SJCRH30 (cell line): ENCODE measurements at regions not wholly inside any gene's neighbourhood (a gene's known extent, or its start where the extent isn't known, plus 50 kb on each side); places are given as distances from the start of the nearest gene placed in this dataset.
A peak's percentile ranks its signal among the peaks of the same experiment; 100 is the strongest.

Source experiments
- DNase-seq, 2 experiments: peaks; one replicate each; pipeline ENCODE4 v3.0.0-alpha.2; 2015 to 2020
- H3K27ac ChIP-seq: fragments of 250-450 bp; sonication (Bioruptor Pico); 2 replicates; pipeline ENCODE4 v1.5.1; 2020; ENCODE audit warnings: mild to moderate bottlenecking, moderate library complexity
- H3K27me3 ChIP-seq: fragments of 250-450 bp; sonication (Bioruptor Pico); 2 replicates; pipeline ENCODE4 v1.5.1; 2020; ENCODE audit warnings: mild to moderate bottlenecking, moderate library complexity
- H3K36me3 ChIP-seq: fragments of 250-450 bp; sonication (Bioruptor Pico); 2 replicates; pipeline ENCODE4 v1.5.1; 2020; ENCODE audit warnings: mild to moderate bottlenecking, moderate library complexity
- H3K4me1 ChIP-seq: fragments of 250-450 bp; sonication (Bioruptor Pico); 2 replicates; pipeline ENCODE4 v1.5.1; 2020; ENCODE audit warnings: mild to moderate bottlenecking, moderate library complexity
- H3K4me3 ChIP-seq: fragments of 250-450 bp; sonication (Bioruptor Pico); 2 replicates; pipeline ENCODE4 v1.5.1; 2020; ENCODE audit warnings: mild to moderate bottlenecking, moderate library complexity
- H3K9me3 ChIP-seq: fragments of 250-450 bp; sonication (Bioruptor Pico); replicated peaks from 2 replicates; pipeline ENCODE4 v1.5.1; 2020; ENCODE audit warnings: mild to moderate bottlenecking, moderate library complexity

DNA sequence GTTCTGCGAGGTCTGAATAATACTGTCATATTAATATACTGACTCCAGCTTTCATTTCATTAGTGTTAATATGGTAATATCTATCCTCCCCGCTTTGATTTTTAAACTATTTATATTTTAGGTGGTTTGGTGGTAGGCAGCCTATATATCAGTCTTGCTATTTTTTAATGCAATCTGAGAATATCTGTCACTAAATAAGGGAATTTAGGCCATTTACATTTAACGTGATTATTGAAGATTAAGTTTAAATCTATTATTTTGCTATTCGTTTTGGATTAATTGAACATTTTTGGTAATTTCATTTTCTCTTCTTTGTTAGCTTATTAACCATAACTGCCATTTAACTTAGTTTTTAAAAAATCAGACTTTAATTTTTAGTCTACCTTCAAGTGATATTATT is 247.7 kb upstream of the PMFBP1 start:
- no peaks in the 10 kb centered on the region for H3K36me3 ChIP-seq
- no peak overlapping the region for H3K4me3 ChIP-seq
- no peaks in the 10 kb centered on the region for H3K9me3 ChIP-seq
- no peak for DNase-seq
- no peaks in the 10 kb centered on the region for H3K27me3 ChIP-seq
- H3K27ac ChIP-seq, result no peak overlapping the region
- no peaks in the 10 kb centered on the region for H3K4me1 ChIP-seq

GRCh38 chr16:72415379-72415778 is 243.4 kb upstream of the PMFBP1 start:
- Histone ChIP-seq H3K4me3 (no peak overlapping the region), H3K27me3 (no peaks in the 10 kb centered on the region), H3K27ac (no peak overlapping the region), H3K9me3 (no peaks in the 10 kb centered on the region), H3K36me3 (no peaks in the 10 kb centered on the region), H3K4me1 (no peaks in the 10 kb centered on the region)
- DNase-seq, result no peak

- Histone ChIP-seq H3K9me3 (no peaks in the 10 kb centered on the region), H3K27me3 (no peaks in the 10 kb centered on the region)
These were observed 238.5 kb upstream of the PMFBP1 start for GRCh38 chr16:72410492-72410891.

DNA sequence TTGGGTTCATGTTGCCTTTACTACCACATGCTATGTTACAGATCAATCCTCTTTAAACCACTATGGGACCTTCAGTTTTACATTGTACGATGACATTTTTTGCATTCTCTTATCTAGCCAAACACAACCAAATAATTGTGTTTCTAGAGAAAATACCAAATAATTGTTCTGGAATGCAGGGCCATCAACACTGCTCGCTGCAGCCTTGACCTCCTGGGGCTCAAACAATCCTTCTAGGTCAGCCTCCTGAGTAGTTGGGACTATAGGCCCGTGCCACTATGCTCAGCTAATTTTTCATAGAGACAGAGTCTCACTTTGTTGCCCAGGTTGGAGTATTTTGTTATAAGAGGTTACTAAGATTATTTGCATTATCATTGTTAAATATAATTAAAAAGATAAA is 237.5 kb upstream of the PMFBP1 start:
- H3K36me3 ChIP-seq, result no peaks in the 10 kb centered on the region
- no peaks in the 10 kb centered on the region for H3K27me3 ChIP-seq
- no peak overlapping the region for H3K27ac ChIP-seq
- H3K4me3 ChIP-seq, result no peak overlapping the region
- DNase-seq, result no peak
- no peaks in the 10 kb centered on the region for H3K9me3 ChIP-seq
- no peaks in the 10 kb centered on the region for H3K4me1 ChIP-seq

More at GRCh38 chr16:72410492-72410891, 238.5 kb upstream of the PMFBP1 start:
- H3K4me1 ChIP-seq, result no peaks in the 10 kb centered on the region
- H3K27ac ChIP-seq, result no peak overlapping the region
- H3K4me3 ChIP-seq, result no peak overlapping the region
- no peak for DNase-seq
- H3K36me3 ChIP-seq, result no peaks in the 10 kb centered on the region

- Histone ChIP-seq H3K9me3 (no peaks in the 10 kb centered on the region), H3K4me1 (no peaks in the 10 kb centered on the region), H3K4me3 (no peak overlapping the region), H3K27ac (no peak overlapping the region), H3K27me3 (no peaks in the 10 kb centered on the region), H3K36me3 (no peaks in the 10 kb centered on the region)
- no peak for DNase-seq
These were observed 234.4 kb upstream of the PMFBP1 start for GRCh38 chr16:72406390-72406789.

GRCh38 chr16:72404299-72404698 is 232.3 kb upstream of the PMFBP1 start:
- H3K27me3 ChIP-seq, result no peaks in the 10 kb centered on the region
- H3K27ac ChIP-seq, result no peak overlapping the region
- H3K9me3 ChIP-seq, result no peaks in the 10 kb centered on the region
- no peaks in the 10 kb centered on the region for H3K4me1 ChIP-seq
- no peak overlapping the region for H3K4me3 ChIP-seq
- no peaks in the 10 kb centered on the region for H3K36me3 ChIP-seq
- no peak for DNase-seq

GRCh38 chr16:72401084-72401361 is 229.1 kb upstream of the PMFBP1 start:
- no peaks in the 10 kb centered on the region for H3K9me3 ChIP-seq
- DNase-seq, result no peak
- H3K27ac ChIP-seq, result no peak overlapping the region
- no peaks in the 10 kb centered on the region for H3K4me1 ChIP-seq
- H3K4me3 ChIP-seq, result no peak overlapping the region
- no peaks in the 10 kb centered on the region for H3K36me3 ChIP-seq
- no peaks in the 10 kb centered on the region for H3K27me3 ChIP-seq

- Histone ChIP-seq H3K9me3 (no peaks in the 10 kb centered on the region), H3K27me3 (no peaks in the 10 kb centered on the region), H3K4me3 (no peak overlapping the region), H3K4me1 (no peaks in the 10 kb centered on the region), H3K36me3 (no peaks in the 10 kb centered on the region), H3K27ac (no peak overlapping the region)
- peak; percentile 42 to 78 for DNase-seq
These were observed 228.5 kb upstream of the PMFBP1 start for GRCh38 chr16:72400257-72401083.

- no peak for DNase-seq
- H3K36me3 ChIP-seq, result no peaks in the 10 kb centered on the region
- H3K27ac ChIP-seq, result no peak overlapping the region
- H3K4me1 ChIP-seq, result no peaks in the 10 kb centered on the region
- H3K27me3 ChIP-seq, result no peaks in the 10 kb centered on the region
- H3K9me3 ChIP-seq, result no peaks in the 10 kb centered on the region
- no peak overlapping the region for H3K4me3 ChIP-seq
These were observed 227.9 kb upstream of the PMFBP1 start for GRCh38 chr16:72399811-72400210.

- no peaks in the 10 kb centered on the region for H3K4me1 ChIP-seq
- no peaks in the 10 kb centered on the region for H3K36me3 ChIP-seq
- DNase-seq, result no peak
- no peak overlapping the region for H3K27ac ChIP-seq
- no peak overlapping the region for H3K4me3 ChIP-seq
- H3K9me3 ChIP-seq, result no peaks in the 10 kb centered on the region
- H3K27me3 ChIP-seq, result no peaks in the 10 kb centered on the region
These were observed 225.9 kb upstream of the PMFBP1 start for GRCh38 chr16:72397876-72398275.

DNA sequence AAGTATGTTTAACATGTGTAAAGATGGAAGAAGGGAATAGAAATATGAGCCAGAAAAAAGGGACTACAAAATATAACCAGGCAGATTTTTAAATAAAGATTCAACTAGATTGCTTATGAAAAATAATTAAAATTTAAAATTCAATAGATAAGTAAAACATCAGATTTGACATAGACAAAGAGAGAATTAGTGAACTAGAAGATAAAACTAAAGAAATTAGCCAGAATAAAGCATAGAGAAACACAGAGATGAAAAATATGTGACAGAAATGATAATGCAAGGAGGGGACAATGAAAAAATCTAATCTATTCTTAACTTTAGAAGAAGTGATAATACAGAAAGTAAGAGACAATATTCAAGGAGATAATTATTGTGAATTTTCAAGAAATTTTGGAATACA is 222.6 kb upstream of the PMFBP1 start:
- Histone ChIP-seq H3K36me3 (no peaks in the 10 kb centered on the region), H3K9me3 (no peaks in the 10 kb centered on the region), H3K27ac (no peak overlapping the region), H3K4me1 (no peaks in the 10 kb centered on the region), H3K27me3 (no peaks in the 10 kb centered on the region), H3K4me3 (no peak overlapping the region)
- no peak for DNase-seq

DNA sequence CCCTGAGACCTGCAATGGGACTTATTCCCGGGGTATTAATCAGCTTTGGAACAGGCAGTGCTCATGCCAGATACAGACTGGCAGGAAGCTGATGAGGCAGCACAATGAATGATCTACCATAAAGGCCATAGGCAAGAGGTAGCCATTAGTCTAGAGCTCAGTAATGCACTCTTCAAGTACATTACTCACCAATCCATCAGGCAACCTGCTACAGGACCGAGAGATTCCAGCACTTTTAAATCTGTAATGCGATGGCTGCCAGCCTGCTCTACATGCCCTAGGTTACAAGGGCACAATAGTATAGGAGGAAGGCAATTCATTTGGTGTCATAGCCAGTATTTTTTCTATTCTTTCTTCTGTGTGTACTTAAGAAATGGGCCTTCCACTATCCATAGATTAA is 217.8 kb upstream of the PMFBP1 start:
- Histone ChIP-seq H3K36me3 (no peaks in the 10 kb centered on the region), H3K27ac (no peak overlapping the region), H3K4me3 (no peak overlapping the region), H3K9me3 (no peaks in the 10 kb centered on the region), H3K27me3 (no peaks in the 10 kb centered on the region), H3K4me1 (no peaks in the 10 kb centered on the region)
- no peak for DNase-seq

DNA sequence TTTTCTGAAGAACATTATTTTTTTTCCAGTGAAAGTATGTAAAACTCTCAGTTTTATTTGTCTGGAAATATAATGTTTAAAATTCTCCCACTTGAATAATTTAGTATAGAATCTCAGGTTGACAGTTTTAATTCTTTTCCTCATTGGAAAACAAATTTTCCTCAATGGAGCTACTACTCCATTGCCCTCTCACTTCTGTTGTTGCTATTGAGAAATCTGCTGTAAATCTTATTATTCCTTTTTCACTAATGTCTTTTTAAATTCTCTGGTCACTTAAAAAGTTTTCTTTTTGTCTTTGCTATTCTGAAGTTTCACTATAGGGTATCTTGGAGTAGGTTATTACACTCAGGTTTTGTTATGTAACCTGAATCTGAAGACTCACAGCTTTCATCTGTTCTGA is 216.1 kb upstream of the PMFBP1 start:
- no peaks in the 10 kb centered on the region for H3K36me3 ChIP-seq
- H3K9me3 ChIP-seq, result no peaks in the 10 kb centered on the region
- H3K27me3 ChIP-seq, result no peaks in the 10 kb centered on the region
- no peak overlapping the region for H3K27ac ChIP-seq
- H3K4me3 ChIP-seq, result no peak overlapping the region
- no peak for DNase-seq
- H3K4me1 ChIP-seq, result no peaks in the 10 kb centered on the region

DNA sequence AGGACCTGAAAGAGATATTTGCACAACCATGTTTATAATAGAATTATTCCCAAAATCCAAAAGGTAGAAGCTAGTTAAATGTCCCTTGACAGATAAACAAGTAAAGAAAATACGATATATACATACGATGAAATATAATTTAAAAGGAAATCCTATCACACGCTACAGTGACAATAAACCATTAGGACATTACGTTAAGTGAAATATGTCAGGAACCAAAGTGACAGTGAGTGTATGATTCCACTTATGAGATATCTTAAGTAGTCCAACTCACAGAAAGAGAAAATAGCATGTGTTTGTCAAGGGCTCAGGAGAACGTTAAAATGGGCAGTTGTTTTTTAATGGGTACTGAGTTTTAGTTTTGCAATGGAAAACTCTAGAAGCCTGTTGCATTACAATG is 212.7 kb upstream of the PMFBP1 start:
- H3K9me3 ChIP-seq, result no peaks in the 10 kb centered on the region
- H3K27me3 ChIP-seq, result no peaks in the 10 kb centered on the region
- H3K36me3 ChIP-seq, result no peaks in the 10 kb centered on the region
- no peak overlapping the region for H3K27ac ChIP-seq
- H3K4me1 ChIP-seq, result no peaks in the 10 kb centered on the region
- H3K4me3 ChIP-seq, result no peak overlapping the region
- DNase-seq, result no peak

DNA sequence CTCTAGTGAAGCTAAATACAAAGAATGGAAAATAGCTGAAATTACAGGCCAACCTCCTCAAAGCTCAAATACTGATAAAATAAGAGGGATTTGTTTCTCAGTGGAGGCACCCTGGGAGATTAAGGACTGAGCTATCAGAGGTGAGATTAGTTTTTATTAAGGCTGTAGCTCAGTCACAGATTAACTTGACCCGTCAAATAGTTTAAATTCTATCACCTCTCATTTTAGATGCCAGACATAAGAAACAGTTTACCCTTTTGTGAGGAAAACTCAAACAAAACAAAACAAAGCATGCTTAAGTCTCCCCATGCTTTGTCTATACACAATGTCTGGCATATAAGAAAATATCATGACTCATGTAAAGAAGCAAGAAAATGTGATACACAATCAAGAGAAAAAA is 208.3 kb upstream of the PMFBP1 start:
- Histone ChIP-seq H3K27me3 (no peaks in the 10 kb centered on the region), H3K4me3 (no peak overlapping the region), H3K4me1 (no peaks in the 10 kb centered on the region), H3K27ac (no peak overlapping the region), H3K36me3 (no peaks in the 10 kb centered on the region), H3K9me3 (no peaks in the 10 kb centered on the region)
- DNase-seq, result no peak

DNA sequence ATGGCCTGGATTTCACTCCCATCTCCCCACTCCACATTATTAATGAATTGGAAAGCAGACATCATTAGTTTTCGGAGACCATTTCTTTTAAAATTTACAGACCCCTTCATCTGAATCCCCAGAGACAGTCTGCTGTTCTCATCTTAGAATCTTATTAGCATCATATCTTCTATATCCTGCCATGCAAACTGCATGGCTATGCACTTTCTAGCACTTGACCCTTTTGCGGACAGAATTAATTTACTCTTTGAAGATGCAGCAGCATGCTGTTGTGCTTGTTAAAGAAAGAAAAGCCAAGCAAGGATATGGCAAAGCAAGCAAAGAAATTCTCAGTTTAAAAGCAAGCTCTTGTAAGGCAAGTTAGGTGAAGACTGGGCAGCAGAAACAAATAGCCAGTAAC is 201.2 kb upstream of the PMFBP1 start:
- H3K4me3 ChIP-seq, result no peak overlapping the region
- no peaks in the 10 kb centered on the region for H3K9me3 ChIP-seq
- DNase-seq, result no peak
- H3K4me1 ChIP-seq, result no peaks in the 10 kb centered on the region
- H3K36me3 ChIP-seq, result no peaks in the 10 kb centered on the region
- no peak overlapping the region for H3K27ac ChIP-seq
- H3K27me3 ChIP-seq, result no peaks in the 10 kb centered on the region
